ENCODE measurements at regions not wholly inside any gene's neighbourhood (a gene's known extent, or its start where the extent isn't known, plus 50 kb on each side); places are given as distances from the start of the nearest gene placed in this dataset.

DNA sequence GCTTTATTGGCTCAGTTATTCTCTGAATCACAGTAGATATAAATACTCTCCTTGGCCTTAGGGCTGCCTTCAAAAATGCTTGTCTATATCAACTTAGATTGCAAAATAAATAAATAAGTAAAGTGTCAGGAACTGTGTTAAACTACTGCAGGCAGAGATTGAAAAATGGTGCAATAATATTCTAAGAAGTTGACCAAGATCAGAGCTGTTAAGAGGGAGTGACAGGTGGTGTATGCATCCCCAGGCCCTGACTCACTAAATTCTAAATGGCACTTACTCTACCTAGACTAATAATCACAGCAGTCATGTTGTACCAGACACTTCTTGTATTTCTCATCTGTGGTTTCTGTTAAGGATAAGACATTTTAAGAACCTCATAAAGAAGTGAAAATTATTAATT, 235.1 kb upstream of the SPOCK3 start:
- DNase-seq (ENCODE audit: low spot score), result no peak
- TF ChIP-seq CTCF (IDR thresholded peaks at IDR 0.05; ENCODE audit: extremely low read depth, missing control alignments), result no peak

- no peak for DNase-seq (ENCODE audit: low spot score)
- no peak for TF ChIP-seq CTCF (IDR thresholded peaks at IDR 0.05; ENCODE audit: extremely low read depth, missing control alignments)
Observed at GRCh38 chr4:167475951-167476350, 241.7 kb upstream of the SPOCK3 start.

DNA sequence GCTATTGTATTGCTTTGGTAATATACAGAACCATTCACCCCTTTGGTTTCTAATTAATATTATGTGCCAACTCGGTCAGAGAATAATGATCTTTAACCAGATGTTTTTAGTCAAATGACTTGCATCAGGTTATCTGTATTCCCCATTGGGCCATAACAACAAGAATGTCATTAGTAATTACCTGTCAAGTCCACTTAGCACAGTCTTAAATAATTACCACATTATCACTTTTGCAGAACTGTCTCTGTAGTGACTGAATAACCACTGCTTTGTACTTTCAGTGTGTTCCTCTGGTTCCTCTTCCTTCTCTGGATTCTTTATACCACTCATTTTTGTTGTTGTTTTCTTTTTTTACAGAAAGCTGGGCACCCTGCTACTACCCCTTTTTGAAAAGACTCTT, 257.7 kb upstream of the SPOCK3 start:
- DNase-seq (ENCODE audit: low spot score), result no peak
- no peak for TF ChIP-seq CTCF (IDR thresholded peaks at IDR 0.05; ENCODE audit: extremely low read depth, missing control alignments)

DNA sequence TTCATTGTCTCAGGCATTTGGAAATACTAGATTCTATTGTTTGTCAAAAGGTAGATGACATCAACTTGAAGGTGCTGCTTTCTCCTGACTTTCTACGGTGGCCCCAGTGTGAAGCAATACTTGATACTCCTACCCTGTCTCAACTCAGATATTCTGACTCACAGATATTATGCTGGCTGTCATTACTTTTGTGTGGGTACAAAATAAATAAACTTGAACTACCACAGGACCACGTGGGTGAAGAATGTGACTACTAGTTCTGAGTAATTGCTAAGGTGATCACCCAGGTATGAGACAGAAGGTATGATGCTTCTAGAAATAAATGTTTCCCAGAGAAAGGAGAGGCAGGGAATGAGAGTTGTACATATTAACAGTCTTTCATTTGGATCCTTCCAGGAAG, 275.3 kb upstream of the SPOCK3 start:
- no peak for TF ChIP-seq CTCF (IDR thresholded peaks at IDR 0.05; ENCODE audit: extremely low read depth, missing control alignments)
- DNase-seq (ENCODE audit: low spot score), result no peak

DNA sequence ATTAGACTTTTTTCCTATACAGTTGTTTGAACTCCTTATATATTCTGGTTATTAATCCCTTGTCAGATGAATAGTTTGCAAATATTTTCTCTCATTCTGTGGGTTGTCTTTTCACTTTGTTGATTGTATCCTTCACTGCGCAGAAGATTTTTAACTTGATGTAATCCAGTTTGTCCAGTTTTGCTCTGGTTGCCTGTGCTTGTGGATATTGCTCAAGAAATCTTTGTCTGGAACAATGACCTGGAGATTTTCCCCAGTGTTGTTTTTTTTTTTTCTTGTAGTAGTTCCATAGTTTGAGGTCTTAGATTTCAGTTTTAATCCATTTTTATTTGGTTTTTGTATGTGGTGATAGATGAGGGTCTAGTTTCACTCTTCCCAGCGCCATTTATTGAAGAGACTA, 289.8 kb upstream of the SPOCK3 start:
- TF ChIP-seq CTCF (IDR thresholded peaks at IDR 0.05; ENCODE audit: extremely low read depth, missing control alignments), result no peak
- no peak for DNase-seq (ENCODE audit: low spot score)

GRCh38 chr4:167537761-167538160, 303.5 kb upstream of the SPOCK3 start:
- no peak for DNase-seq (ENCODE audit: low spot score)
- TF ChIP-seq CTCF (IDR thresholded peaks at IDR 0.05; ENCODE audit: extremely low read depth, missing control alignments), result no peak

GRCh38 chr4:167541286-167541685, 307.0 kb upstream of the SPOCK3 start:
- DNase-seq (ENCODE audit: low spot score), result no peak
- no peak for TF ChIP-seq CTCF (IDR thresholded peaks at IDR 0.05; ENCODE audit: extremely low read depth, missing control alignments)
